ENCODE measurements at regions not wholly inside any gene's neighbourhood (a gene's known extent, or its start where the extent isn't known, plus 50 kb on each side); places are given as distances from the start of the nearest gene placed in this dataset.
"Not testable (repeated sequence)": the region's sequence is repeated elsewhere in the genome, so short reads cannot be mapped to it uniquely, and the experiment has no call there.

- no peak for DNase-seq
These were observed 357.0 kb downstream of the TMEM121 start for GRCh38 chr14:105883066-105884005.

- not testable (repeated sequence) for DNase-seq
These were observed 357.9 kb downstream of the TMEM121 start for GRCh38 chr14:105884192-105884807.

- no peak for DNase-seq
These were observed 358.5 kb downstream of the TMEM121 start for GRCh38 chr14:105884808-105885281.

- DNase-seq = no peak
These were observed 359.4 kb downstream of the TMEM121 start for GRCh38 chr14:105885561-105886320.

GRCh38 chr14:105886791-105887191 lies 360.4 kb downstream of the TMEM121 start:
- not testable (repeated sequence) for DNase-seq

GRCh38 chr14:105887692-105888091 lies 361.3 kb downstream of the TMEM121 start:
- DNase-seq = no peak

- no peak for DNase-seq
These were observed 361.8 kb downstream of the TMEM121 start for GRCh38 chr14:105888151-105888550.

GRCh38 chr14:105888784-105889665 lies 362.6 kb downstream of the TMEM121 start:
- no peak for DNase-seq

- peak; percentile 70 for DNase-seq
These were observed 363.5 kb downstream of the TMEM121 start for GRCh38 chr14:105889666-105890473.

- no peak for DNase-seq
These were observed 364.3 kb downstream of the TMEM121 start for GRCh38 chr14:105890474-105891220.

- DNase-seq = no peak
These were observed 364.8 kb downstream of the TMEM121 start for GRCh38 chr14:105891221-105891602.

GRCh38 chr14:105891631-105892452 lies 365.5 kb downstream of the TMEM121 start:
- DNase-seq = no peak

- DNase-seq = not testable (repeated sequence)
These were observed 366.4 kb downstream of the TMEM121 start for GRCh38 chr14:105892453-105893441.

- DNase-seq = not testable (repeated sequence)
These were observed 367.3 kb downstream of the TMEM121 start for GRCh38 chr14:105893686-105894085.

- no peak for DNase-seq
These were observed 368.0 kb downstream of the TMEM121 start for GRCh38 chr14:105894125-105894977.

- no peak for DNase-seq
These were observed 368.8 kb downstream of the TMEM121 start for GRCh38 chr14:105894978-105895881.
